ENCODE measurements at regions not wholly inside any gene's neighbourhood (a gene's known extent, or its start where the extent isn't known, plus 50 kb on each side); places are given as distances from the start of the nearest gene placed in this dataset.
A peak's percentile ranks its signal among the peaks of the same experiment; 100 is the strongest.

DNA sequence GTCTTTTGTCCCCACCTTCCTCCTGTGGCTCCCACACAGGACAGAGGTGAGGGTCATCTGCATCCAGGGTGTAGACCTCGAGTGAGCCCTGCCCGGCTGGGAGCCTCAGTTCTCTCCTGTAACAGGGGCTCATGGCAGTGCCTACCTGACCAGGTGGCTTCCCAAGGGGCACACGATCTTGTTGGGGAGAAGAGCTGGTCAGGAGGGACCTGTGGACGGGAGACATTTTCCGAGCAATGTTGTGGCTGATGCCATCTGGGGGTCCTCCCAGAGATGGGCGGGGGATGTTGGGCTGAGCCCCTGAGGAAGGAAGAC is 51.9 kb downstream of the CEBPB start:
- DNase-seq (ENCODE audit: low spot score), result no peak

DNA sequence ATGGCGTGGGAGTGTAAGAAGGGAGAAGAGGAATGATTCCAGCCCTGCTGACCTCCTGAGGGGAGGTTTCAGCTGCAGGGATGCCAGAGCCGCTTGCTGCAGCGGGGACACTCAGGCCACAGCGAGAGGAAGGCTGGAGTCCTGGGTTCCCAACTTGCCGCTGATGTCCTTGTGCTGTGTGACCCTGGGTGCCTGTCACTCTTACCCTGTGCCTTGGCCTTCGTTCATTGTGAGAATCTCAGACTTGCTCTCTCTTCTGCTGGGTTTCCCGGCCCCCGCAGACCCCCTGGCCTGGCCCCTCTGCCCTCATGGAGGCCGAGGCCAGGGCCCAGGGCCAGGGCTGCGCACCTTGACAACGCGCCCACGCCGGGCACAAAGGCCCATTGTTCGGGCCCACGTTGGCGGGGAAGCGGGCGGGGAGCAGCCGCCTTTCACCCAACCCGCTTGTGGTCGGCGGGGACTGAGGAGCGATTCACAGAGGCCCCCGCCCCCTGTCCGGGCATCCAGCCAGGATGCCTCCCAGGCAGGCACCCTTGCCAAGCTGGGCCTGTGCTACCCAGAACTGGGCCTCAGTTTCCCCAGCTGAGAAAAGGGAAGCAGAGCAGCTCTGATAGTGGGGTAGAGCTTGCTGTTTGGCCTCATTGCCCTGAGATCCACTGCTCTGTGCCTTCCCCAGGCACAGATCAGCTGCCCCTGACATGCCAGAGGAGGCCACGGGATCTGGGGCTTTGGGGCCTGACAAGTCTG is 52.4 kb downstream of the CEBPB start:
- no peak for DNase-seq (ENCODE audit: low spot score)

DNA sequence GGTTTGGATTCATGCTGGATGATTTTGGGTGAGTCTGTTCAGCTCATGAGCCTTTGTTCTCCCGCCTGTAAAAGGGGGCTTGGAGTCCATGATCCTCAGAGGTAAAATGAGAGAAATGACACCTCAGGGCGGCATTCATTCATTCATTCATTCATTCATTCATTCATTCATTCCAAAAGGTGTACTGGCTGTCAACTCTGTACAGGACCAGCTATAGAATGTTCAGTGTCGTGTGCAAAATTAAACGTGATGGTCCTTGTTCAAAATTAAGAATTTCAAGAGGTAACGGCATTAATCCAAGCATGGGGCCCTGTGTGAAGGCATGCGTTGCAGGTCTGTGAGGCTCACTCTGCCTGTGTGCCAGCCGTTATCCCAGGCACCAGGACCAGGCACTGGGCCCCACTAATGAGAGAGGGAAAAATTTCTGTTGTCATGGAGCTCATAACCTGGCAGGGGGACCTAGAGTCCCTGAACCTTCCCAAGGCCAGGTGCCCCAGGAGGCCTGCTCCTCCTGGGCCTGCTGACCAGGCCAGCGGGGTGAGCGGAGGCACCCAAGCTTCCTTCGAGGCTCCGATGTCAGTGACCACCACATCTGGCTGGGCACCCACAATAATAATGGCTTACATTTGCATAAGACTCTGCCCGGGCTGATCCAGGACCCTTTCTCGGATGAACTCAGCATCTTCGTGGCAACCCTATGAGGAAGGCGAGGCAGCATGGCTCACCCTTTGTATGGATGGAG is 53.2 kb downstream of the CEBPB start:
- no peak for DNase-seq (ENCODE audit: low spot score)

DNA sequence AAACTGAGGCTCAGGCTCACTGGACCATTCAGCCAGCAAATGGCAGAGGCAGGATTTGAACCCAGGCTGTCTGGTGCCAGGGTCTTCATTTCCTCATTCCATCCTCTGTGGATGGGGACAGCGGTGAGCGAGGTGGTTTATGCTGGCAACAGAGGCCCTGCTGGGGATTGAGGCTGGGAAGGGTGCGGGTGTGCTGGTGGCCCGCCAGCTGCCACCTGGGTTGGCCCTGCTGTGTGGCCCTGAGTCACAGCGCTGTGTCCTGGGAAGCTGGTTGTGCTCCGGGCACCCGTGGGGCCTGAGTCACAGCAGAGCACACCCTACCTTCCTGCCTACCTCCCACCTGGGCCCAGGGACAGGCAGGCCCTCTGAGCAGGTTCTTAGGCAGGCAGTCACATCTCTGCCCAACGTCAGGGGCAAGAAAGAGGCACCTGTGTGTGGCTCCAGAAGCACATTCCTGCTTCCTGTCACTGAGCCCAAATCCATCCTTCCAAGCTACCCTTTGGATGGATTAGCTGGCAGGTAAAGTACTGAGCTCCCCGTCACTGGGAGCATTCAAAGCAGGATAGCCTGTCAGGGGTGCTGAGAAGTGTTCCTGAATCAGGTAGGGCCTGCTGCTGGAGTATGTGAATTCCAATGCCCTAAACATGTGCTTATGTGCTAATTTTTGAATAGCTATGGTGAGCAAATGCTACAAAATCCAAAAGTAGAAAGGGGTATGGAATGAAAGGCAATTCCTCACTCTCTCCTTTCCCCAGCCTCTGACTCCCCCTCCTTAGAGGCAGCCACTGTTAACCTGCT is 53.9 kb downstream of the CEBPB start:
- no peak for DNase-seq (ENCODE audit: low spot score)

DNA sequence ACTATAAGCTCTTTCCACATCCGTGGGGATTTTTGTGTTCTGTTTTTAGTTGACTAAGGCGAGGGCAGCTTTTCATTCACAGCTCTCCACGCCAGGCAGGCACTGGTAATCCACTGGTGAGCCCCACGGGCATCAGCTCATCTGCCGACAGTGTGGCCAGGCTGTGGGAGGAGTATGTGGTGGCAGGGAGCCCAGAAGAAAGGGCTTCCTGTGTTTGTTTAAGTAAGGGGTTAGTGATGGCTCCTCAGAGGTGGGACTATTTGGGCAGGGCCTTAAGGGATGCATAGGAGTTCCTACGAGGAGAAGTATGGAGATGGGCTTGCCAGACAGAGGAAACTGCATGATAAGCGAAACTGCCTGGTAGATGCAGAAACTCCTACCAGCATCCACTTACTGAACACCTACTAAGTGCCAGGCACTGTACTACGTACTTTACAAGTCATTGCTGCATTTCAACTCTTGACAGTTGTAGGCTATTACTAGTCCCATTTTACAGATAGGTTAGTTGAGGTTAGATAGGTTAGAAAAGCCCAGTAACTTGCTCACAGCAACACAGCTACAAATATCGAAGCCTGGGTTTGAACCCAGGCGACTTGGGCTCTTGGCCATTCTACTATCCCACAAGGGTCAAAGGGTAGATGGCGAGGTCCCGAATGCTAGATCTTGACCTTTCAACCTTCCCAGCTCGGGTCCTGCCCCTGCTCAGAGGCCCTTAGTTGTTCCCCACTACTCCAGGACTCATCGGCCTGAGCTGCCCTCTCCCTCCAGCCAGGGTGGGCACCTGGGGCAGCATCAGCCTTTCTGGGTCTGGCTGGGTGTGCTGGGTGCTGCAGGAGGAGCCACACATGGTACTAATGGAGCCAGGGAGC is 55.1 kb downstream of the CEBPB start:
- DNase-seq (ENCODE audit: low spot score), result peak; percentile 67

DNA sequence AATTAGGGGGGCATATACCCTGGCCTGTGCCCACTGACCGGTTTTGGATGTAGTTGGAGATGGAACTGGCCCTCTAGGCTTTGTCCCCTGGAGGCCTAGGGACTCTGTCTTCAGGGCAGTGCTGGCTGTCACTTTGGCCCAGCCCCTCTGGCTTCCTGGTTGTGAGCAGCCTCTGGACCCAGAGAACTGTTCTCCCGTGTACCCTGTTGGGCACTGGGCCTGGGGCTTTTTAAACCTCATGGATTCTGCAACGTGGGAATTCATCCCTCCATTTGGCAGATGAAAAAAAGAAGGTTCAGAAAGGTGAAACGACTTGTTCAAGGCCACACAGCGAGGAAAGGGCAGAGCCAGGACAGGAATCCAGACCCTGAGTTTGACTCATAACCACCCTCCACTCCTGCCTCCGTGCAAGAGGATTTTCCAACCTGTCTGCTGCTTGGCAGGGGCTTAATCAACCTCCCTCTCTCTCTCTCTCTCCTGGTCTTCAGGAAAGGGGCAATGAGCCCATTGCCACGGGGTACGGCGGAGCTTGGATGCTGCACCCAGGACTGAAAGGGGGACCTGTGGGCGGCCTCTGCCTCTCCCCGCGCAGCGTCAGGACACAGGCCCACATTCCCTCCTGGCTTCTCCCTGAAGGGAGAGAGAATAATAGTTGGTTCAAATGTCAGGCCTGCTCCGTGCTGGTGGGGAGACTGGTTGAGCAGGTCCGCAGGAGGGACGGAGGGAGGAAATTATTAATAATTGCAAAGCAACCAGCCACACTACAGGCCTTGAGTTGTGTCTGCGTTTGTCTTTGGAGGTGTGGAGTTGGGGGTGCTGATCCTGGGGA is 56.0 kb downstream of the CEBPB start:
- no peak for DNase-seq (ENCODE audit: low spot score)

DNA sequence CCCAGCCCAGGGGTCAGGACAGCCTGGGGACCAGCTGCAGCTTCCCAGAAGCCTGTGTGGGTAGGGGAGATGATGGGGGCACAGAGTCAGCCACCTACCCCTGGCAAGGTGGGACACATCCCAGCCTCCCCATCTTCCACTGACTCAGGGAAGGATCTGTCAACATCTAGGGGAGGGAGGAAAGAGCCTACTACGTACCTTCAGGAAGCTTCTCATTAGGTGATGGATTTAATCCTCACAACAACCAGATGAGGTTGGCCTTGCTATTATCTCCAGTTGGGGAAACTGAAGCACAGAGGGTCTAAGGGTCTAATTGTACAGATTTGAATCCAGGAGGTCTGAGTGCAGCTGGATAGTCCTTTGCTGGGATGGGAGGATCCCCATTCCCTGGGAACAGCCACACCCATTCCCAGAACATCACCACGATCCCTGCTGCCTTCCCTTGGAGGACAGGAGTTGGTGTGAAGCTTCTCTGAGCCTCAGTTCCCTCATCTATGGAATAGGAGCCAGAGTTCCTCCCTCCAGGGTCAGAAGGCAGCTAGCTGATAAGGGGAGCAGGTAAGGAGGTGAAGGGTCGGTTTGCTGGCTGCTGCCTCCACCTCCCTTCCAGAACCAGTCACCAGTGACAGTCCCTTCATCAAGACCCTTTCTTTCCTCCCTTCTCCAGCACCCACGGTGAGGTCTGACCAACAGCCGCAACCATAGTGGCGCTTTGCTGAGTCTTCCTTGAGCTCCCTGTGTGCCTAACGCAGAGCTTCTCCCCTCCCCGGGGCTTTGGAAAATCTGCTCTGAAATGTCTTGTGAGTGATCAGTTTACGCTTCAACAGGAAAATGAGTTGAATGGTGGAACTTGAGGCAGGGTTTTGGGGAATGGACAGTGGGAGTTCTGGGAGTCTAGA is 56.8 kb downstream of the CEBPB start:
- DNase-seq (ENCODE audit: low spot score), result no peak

DNA sequence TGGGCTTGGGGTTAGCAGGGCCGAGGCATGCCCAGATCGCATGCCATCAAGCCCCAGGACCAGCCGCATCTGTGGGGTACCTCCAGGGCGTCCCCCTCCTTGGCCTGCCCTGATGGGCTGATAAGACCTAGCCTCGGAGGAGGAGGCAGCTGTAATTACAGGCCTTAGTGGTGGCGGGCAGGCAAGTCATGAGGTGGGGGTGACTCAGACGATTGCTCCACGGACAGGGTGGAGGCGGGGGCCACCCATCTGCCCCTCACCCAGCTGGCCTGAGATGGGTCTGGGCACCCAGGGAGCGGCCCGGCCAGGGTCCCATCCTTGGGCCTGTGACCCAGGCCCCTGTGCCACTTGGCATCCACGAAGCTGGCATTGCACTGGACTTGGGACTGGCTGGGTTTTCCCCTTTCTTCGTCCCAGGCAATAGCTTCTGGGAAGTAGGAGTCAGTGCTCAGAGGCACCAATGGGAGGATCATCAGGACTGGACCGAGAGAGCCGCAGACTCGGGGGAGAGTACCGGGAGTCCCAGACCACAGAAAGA is 57.5 kb downstream of the CEBPB start:
- no peak for DNase-seq (ENCODE audit: low spot score)

DNA sequence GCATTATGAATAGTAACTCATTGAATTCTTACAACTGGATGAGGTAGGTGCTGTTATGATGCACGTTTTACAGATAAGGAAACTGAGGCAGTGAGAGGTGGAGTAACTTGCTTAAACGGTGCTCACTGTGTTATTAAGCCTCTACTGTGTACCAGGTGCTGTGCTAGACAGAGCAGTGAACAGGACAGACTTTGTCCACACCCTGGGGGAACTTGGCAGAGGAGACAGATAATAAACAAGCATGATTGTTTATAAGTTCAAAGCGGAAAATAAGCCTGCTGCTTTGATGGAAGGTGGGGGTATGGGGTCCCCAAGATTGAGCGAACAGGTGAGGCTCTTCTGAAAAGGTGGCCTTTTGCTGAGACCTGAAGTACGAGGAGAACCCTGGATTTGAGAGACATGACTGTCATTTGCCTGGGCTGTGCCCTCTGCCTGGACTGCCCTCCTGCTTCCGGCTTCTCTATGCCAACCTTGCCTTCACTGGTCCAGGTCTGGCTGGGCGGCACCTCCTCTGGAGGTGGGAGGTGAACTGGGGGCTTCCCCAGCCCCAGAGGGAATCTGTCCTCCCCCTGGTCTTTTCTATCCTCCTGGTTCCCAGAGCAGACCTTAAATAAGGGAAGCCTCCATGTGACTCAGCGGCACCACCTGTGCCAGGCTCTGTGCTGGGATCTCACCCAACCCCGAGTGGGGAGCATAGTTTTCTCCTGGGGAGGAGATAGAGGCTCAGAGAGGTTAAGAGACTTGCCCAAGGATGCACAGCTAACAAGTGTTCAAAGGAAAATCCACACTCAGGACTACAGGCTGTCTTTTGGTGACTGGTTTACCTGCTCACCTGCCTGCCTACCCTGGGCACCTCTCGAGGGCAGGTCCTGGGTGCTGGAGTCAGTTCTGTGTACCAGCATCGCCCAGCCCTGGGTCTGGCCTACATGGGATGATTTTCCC is 59.1 kb downstream of the CEBPB start:
- DNase-seq (ENCODE audit: low spot score), result no peak

DNA sequence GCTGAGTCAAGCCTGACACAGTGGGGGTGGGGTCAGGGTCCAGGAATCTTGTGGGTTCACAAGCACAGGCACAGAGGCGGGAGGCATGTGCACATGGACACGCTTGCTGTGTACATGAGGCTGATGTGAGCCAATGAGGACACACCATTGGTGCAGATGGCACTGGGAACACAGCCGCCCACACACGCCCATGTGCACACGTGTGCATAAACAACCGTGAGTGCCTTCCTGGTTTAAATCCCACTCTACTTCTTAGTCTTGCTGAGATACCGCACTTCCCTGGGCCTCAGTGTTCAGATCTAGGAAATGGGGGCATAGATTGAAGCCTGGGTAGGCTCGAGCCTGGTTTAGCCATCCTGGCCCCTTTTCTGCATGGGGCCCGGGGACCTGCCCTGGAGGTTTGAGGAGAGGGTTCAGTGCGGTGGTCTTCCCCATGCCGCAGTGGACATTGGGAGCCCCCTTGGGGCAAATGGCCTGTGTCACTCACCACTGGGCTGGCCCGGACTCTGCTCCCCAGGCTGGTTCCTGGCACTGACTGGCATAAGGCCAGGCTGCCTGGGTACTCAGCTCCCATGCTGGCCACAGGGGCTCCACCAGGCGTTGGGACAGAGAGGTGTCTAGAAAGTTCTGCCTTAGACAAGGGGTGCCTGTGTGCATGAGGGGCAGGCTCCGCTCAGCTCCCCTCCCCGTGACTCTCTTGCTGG is 60.2 kb downstream of the CEBPB start:
- no peak for DNase-seq (ENCODE audit: low spot score)

DNA sequence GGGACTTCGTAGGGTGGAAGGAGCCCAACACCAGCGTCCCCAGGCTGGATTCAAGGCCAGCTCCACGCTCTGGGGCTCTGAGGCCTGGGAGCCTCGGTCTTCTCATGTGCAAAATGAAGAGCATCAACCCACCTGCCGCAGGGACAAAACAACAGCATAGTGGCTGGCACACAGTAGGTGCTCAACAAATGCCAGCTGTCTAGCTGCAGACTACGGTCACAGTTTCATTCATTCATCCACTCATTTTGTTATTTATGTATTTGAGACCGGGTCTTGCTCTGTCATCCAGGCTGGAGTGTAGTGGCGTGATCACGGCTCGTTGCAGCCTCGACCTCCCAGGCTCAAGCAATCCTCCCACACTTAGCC is 60.7 kb downstream of the CEBPB start:
- DNase-seq (ENCODE audit: low spot score), result no peak

DNA sequence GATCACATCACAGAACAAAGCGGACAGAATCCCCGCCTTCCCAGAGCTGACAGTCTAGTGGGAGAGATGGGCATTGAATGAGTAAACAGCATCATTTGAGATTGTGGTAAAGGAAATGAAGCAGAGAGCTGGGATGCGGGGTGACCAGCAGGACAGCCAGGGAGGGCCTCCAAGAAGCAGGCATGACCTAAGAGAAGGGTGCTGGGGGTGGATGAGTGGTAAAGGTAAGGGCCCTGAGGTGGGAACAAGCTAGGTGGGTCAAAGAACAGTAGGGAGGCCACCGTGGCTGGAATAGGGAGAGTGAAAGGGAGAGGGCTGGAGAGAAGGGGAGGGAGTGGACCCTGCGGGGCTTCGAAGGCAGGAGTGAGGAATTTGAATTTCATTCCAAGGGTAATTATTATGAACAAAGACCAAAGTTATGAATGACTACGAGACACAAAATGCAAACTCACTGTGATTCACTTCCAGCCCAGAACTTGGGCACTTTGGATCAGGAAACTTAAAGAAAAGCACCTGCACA is 61.4 kb downstream of the CEBPB start:
- DNase-seq (ENCODE audit: low spot score), result peak; percentile 77

DNA sequence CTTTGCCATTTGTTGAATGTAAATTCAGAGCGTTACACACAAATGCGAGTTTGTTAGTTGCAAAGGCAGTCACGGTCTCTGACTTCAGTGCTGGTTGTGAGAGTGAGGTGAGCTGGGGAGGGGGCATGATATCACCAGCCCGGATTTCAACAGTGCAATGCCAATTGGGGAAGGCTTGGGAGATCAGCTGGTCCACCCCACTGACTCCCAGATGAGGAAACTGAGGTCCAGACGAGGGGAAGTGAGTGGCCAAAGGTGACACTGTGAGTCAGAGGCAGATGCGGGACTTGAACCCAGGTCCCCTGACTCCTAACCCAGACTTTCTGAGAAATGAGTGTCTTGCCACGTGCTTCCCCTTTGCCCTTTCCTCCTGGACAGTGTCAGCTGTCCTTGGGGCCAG is 62.1 kb downstream of the CEBPB start:
- DNase-seq (ENCODE audit: low spot score), result no peak

DNA sequence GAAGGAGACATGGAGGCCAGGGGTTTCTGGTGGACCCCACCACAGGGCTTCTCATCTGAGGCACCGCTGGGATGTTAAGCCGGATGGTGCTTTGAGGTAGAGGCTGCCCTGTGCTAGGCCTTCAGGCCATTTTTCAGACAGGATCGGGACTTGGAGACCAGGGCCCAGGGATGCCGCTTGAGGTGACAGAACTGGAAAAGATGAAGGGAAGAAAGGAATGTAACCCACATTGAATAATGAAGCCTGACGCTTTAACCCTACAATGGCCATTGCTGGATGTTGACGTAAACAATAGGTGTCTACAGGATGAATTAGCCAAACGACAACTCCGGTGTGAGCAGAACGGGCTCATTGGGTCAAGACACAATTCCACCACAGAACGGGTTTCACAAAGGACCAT is 62.5 kb downstream of the CEBPB start:
- no peak for DNase-seq (ENCODE audit: low spot score)

DNA sequence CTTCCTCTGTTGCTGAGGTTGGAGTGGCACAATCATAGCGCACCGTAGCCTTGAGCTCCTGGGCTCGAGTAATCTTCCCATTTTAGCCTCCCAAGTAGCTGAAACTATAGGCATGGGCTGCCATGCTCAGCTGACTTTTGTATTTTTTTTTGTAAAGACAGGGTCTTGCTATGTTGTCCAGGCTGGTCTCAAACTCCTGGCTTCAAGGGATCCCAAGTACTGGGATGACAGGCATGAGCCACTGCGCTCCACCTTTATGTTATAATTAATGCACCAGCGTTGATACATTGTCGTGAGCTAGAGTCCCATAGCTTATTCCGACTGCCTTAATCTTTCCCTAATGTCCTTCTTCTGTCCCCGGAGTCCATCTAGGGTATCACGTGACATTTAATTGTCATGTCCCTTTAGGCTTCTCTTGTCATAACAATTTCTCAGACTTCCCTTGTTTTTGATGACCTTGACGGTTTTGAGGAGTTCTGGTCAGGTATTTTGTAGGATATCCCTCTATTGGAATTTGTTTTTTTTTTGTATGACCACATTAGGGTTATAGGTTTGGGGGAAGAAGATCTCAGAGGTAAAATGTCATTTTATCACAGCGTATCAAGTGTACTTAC is 63.9 kb downstream of the CEBPB start:
- no peak for DNase-seq (ENCODE audit: low spot score)

DNA sequence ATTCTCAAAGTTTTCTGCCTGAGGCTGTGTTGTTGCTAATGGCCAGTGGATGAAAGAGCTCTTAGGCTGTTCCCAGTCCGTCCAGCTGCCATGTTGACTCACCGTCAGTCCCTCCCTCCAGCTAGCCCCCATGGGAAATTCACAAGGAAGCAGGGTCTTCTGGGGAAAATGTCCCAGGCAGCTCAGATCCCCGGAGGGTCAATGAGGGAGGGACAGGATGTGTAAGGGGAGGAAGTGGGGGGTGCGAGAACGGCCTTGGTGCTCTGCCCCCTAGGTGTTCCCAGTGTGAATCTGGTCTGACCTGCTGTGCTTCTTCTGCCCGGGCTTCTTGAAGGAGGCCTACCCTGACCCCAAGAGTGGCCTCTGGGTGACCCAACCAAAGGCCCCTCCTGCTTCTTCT is 65.9 kb downstream of the CEBPB start:
- DNase-seq (ENCODE audit: low spot score), result no peak

DNA sequence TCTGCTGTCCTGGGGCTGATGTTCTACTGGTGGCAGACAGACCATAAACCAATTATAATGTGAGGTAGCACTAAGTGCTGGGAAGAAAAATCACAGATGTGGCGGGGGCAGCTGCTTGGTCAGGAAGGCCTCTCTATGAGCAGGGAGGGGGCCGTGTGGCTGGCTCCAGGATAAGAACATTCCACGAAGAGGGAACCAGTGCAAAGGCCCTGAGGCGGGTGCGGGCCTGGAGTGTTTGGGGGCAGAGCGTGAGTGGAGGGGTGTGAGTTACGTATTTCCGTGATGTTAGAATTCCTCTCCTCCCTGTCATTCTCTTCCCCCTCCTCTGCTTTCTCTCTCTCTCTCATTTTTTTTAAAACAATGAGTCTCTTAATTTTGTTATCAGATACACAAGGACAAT is 67.2 kb downstream of the CEBPB start:
- no peak for DNase-seq (ENCODE audit: low spot score)

Measured in GM03348 (cell line).